Type B pancreatic cell (in vitro differentiated cells): ENCODE measurements at regions not wholly inside any gene's neighbourhood (a gene's known extent, or its start where the extent isn't known, plus 50 kb on each side); places are given as distances from the start of the nearest gene placed in this dataset.

ENCODE experiments used
- DNase-seq: peaks from one replicate; pipeline ENCODE4 v3.0.0; 2021; ENCODE audit warnings: mixed read lengths; ENCODE audit not compliant: unreplicated experiment; ENCODE audit errors: extremely low spot score
- H3K27ac Mint-ChIP-seq: 2 replicates; pipeline ENCODE4 v1.8.0; 2021; ENCODE audit warnings: mild to moderate bottlenecking, mixed read lengths
- H3K27me3 Mint-ChIP-seq: 2 replicates; pipeline ENCODE4 v1.8.0; 2021; ENCODE audit warnings: mixed read lengths
- H3K36me3 Mint-ChIP-seq: 2 replicates; pipeline ENCODE4 v1.8.0; 2021; ENCODE audit warnings: mixed read lengths
- H3K4me1 Mint-ChIP-seq: one replicate; pipeline ENCODE4 v1.8.0; 2021; ENCODE audit warnings: mixed read lengths; ENCODE audit not compliant: unreplicated experiment
- H3K4me3 Mint-ChIP-seq: 2 replicates; pipeline ENCODE4 v1.8.0; 2021; ENCODE audit warnings: mild to moderate bottlenecking, mixed read lengths
- H3K9me3 Mint-ChIP-seq: 2 replicates; pipeline ENCODE4 v1.8.0; 2021; ENCODE audit warnings: mixed read lengths
- TF ChIP-seq, protein P1 (sequence below): fragments of 200-600 bp; sonication (generic); conservative IDR thresholded peaks from 2 replicates; pipeline ENCODE4 v1.5.0; 2021; ENCODE audit warnings: antibody characterized with exemption, mild to moderate bottlenecking

DNA sequence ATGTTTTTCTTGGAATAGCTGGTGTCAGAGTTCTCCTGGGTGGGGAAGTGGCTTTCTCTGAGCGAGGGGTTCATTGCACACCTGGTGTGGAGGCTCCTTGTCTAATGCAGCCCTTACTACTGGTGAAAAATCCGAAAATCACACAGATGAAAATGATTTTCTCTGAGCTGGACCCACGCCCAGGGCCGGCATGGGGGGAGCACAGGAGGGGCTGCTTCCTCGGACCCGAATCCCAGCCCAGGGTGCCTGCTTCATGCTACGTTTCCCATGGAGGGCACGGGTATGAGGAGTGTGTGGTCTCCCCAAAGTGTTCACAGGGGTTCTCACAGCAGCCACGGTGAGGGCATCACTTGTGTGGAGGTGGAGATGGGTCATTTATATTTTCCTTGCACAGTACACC, 288.0 kb upstream of the HDAC4 start:
- Mint-ChIP-seq H3K9me3 (no peaks in the 10 kb centered on the region), H3K36me3 (no peaks in the 10 kb centered on the region), H3K27me3 (peaks cover 13% of the 10 kb centered on the region), H3K4me3 (no peak overlapping the region), H3K27ac (no peak overlapping the region), H3K4me1 (no peaks in the 10 kb centered on the region)
- TF ChIP-seq, protein P1, sequence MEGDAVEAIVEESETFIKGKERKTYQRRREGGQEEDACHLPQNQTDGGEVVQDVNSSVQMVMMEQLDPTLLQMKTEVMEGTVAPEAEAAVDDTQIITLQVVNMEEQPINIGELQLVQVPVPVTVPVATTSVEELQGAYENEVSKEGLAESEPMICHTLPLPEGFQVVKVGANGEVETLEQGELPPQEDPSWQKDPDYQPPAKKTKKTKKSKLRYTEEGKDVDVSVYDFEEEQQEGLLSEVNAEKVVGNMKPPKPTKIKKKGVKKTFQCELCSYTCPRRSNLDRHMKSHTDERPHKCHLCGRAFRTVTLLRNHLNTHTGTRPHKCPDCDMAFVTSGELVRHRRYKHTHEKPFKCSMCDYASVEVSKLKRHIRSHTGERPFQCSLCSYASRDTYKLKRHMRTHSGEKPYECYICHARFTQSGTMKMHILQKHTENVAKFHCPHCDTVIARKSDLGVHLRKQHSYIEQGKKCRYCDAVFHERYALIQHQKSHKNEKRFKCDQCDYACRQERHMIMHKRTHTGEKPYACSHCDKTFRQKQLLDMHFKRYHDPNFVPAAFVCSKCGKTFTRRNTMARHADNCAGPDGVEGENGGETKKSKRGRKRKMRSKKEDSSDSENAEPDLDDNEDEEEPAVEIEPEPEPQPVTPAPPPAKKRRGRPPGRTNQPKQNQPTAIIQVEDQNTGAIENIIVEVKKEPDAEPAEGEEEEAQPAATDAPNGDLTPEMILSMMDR = no peak
- DNase-seq = no peak

DNA sequence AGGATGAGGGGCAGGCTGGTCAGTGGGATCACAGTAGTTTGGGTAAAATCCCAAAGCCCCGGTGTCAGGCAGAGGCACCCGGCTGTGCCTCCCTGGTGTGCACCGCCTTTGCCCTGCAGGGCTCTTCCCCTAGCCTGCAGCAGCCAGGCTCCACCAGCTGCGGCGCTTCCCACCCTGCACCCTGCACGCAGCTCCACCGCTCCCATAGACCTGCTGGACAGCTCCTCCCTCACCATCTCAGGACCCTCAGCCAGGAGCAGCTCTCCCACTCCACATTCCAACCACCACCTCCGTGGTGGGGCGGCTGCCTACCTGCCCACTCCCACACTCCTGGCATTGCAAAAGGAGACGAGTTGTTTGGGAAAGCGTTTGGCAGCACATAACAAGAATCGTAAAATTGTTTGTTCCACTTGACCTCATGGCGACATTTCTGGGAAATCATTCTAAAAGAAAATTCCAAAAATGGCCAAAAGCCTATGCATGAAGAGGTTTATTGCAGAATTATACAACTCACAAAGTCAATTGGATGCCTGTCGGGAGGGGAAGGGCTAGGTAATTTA, 287.4 kb upstream of the HDAC4 start:
- no peak overlapping the region for H3K4me3 Mint-ChIP-seq
- H3K4me1 Mint-ChIP-seq = no peaks in the 10 kb centered on the region
- peaks cover 14% of the 10 kb centered on the region for H3K27me3 Mint-ChIP-seq
- H3K36me3 Mint-ChIP-seq = no peaks in the 10 kb centered on the region
- TF ChIP-seq, protein P1 = no peak
- DNase-seq = peak; percentile 65
- no peaks in the 10 kb centered on the region for H3K9me3 Mint-ChIP-seq
- H3K27ac Mint-ChIP-seq = no peak overlapping the region

DNA sequence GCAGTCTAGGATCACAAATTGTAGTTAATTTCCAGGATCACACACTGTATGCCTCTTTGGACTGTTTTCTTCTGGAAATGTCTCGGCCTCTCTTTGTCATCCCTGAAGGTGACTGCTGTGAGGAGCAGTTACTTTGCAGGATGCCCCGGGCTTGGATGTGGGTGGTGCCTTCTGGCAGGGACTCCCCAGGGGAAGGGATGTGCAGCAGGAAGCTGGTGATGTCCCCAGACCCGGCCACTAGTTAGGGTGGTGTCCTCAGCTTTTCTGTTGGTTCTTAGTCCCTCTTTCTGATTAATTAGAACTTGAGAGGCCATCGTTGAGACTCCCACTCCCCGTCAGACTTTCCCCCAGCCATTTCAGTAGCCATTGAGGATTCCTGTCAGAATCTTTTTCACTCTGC, 286.6 kb upstream of the HDAC4 start:
- no peak for DNase-seq
- H3K27me3 Mint-ChIP-seq = peaks cover 18% of the 10 kb centered on the region
- H3K9me3 Mint-ChIP-seq = peaks cover 5% of the 10 kb centered on the region
- H3K36me3 Mint-ChIP-seq = no peaks in the 10 kb centered on the region
- no peak overlapping the region for H3K27ac Mint-ChIP-seq
- TF ChIP-seq, protein P1 = no peak
- no peaks in the 10 kb centered on the region for H3K4me1 Mint-ChIP-seq
- no peak overlapping the region for H3K4me3 Mint-ChIP-seq

DNA sequence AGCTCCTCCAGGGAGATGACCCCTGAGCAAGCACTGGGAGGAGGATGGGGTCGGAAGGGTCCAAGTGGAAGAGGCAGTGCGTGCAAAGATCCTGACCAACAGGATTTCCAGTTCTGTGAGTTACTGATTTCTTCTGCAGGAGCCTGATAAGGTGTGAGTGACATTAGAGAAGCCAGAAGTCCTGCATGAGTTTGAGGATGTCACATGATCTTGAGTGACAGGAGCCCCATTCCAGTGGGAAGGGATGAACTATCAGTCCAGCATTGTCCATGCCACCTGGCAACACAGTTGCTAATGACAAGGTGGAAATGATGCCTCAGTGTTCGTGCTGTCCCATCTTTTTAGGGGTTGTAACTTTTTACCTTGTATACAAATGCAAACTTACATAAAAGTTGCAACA, 285.1 kb upstream of the HDAC4 start:
- no peaks in the 10 kb centered on the region for H3K4me1 Mint-ChIP-seq
- peaks cover 19% of the 10 kb centered on the region for H3K27me3 Mint-ChIP-seq
- H3K27ac Mint-ChIP-seq = no peak overlapping the region
- no peak for DNase-seq
- peaks cover 5% of the 10 kb centered on the region for H3K9me3 Mint-ChIP-seq
- H3K36me3 Mint-ChIP-seq = no peaks in the 10 kb centered on the region
- TF ChIP-seq, protein P1 = no peak
- H3K4me3 Mint-ChIP-seq = no peak overlapping the region

DNA sequence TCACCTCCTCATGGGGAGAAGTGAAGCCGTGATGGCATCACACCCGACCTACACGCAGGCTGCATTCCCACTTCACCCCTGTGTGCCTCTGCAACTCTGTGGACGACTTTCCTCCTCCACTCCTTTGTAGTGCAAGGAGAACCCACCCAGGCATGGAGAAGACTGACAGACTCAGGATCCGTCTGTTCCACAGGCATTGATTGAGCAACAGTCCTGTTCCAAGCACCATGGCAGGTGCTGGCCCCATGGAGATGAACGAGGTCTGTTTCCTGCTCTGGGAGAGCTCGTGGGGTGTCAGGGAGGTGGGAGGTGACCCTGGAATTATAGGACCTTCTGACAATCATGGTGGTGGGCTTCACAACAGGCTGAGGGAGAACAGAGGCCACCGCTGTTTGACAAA, 284.7 kb upstream of the HDAC4 start:
- peaks cover 5% of the 10 kb centered on the region for H3K9me3 Mint-ChIP-seq
- no peak overlapping the region for H3K4me3 Mint-ChIP-seq
- H3K4me1 Mint-ChIP-seq = no peaks in the 10 kb centered on the region
- no peaks in the 10 kb centered on the region for H3K36me3 Mint-ChIP-seq
- peak; percentile 48 for DNase-seq
- no peak overlapping the region for H3K27ac Mint-ChIP-seq
- TF ChIP-seq, protein P1 = no peak
- peaks cover 21% of the 10 kb centered on the region for H3K27me3 Mint-ChIP-seq

DNA sequence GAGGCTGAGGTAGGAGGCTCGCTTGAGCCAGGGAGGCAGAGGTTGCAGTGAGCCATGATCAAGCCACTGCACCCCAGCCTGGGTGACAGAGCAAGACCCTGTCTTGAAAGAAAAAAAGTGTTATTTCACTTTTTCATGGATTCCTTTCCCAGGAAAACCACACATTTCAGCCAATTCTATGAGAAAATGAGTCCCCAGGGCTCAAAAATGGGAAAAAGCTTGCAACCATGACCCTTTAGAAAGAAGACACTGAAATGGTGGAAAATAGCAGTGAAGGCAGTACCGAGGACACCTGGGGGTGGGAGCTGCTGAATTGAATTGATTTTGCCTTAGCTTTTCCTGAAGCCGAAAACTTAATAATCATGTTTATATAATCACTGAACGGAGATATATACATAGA, 284.2 kb upstream of the HDAC4 start:
- Mint-ChIP-seq H3K9me3 (peaks cover 5% of the 10 kb centered on the region), H3K4me1 (no peaks in the 10 kb centered on the region), H3K4me3 (no peak overlapping the region), H3K27me3 (peaks cover 23% of the 10 kb centered on the region), H3K36me3 (no peaks in the 10 kb centered on the region), H3K27ac (no peak overlapping the region)
- TF ChIP-seq, protein P1 = no peak
- no peak for DNase-seq
